Endodermal cell (in vitro differentiated cells): ENCODE measurements at regions not wholly inside any gene's neighbourhood (a gene's known extent, or its start where the extent isn't known, plus 50 kb on each side); places are given as distances from the start of the nearest gene placed in this dataset.

ENCODE experiments used
- DNase-seq: peaks from one replicate; pipeline ENCODE4 v3.0.0-alpha.2; 2017
- H3K27ac ChIP-seq: 2 replicates; pipeline ENCODE4 v1.5.1; 2013; ENCODE audit warnings: mild to moderate bottlenecking, low read depth, low read length, moderate library complexity
- H3K27me3 ChIP-seq: 2 replicates; pipeline ENCODE4 v1.6.1; 2013; ENCODE audit warnings: mild to moderate bottlenecking, low read length, moderate library complexity; ENCODE audit not compliant: insufficient read depth, control insufficient read depth, poor library complexity, severe bottlenecking
- H3K36me3 ChIP-seq: 2 replicates; pipeline ENCODE4 v1.7.0; 2013; ENCODE audit warnings: mild to moderate bottlenecking, low read length, moderate library complexity; ENCODE audit not compliant: control insufficient read depth, insufficient read depth
- H3K4me1 ChIP-seq: one replicate; pipeline ENCODE4 v1.7.0; 2013; ENCODE audit warnings: low read length; ENCODE audit not compliant: control insufficient read depth, insufficient read depth
- H3K4me3 ChIP-seq: 2 replicates; pipeline ENCODE4 v1.5.1; 2013; ENCODE audit warnings: mild to moderate bottlenecking, low read length, moderate library complexity
- H3K9ac ChIP-seq: 2 replicates; pipeline ENCODE4 v1.6.1; 2013; ENCODE audit warnings: mild to moderate bottlenecking, low read length, moderate library complexity; ENCODE audit not compliant: poor library complexity, severe bottlenecking; ENCODE audit errors: extremely low read depth
- H3K9me3 ChIP-seq: 2 replicates; pipeline ENCODE4 v1.6.1; 2013; ENCODE audit warnings: mild to moderate bottlenecking, low read length, moderate library complexity; ENCODE audit not compliant: control insufficient read depth
- H3K27ac Mint-ChIP-seq: 2 replicates; pipeline ENCODE4 v1.8.0; 2020; ENCODE audit warnings: mixed read lengths
- H3K27me3 Mint-ChIP-seq: 2 replicates; pipeline ENCODE4 v1.8.0; 2021; ENCODE audit warnings: mild to moderate bottlenecking, mixed read lengths; ENCODE audit not compliant: insufficient read depth
- H3K36me3 Mint-ChIP-seq: 2 replicates; pipeline ENCODE4 v1.8.0; 2020; ENCODE audit warnings: low read depth, mixed read lengths
- H3K4me1 Mint-ChIP-seq: 2 replicates; pipeline ENCODE4 v1.8.0; 2020; ENCODE audit warnings: mixed read lengths
- H3K4me3 Mint-ChIP-seq: 2 replicates; pipeline ENCODE4 v1.8.0; 2020; ENCODE audit warnings: mild to moderate bottlenecking, moderate library complexity, mixed read lengths
- H3K9me3 Mint-ChIP-seq: 2 replicates; pipeline ENCODE4 v1.8.0; 2020; ENCODE audit warnings: mild to moderate bottlenecking, mixed read lengths
- CTCF ChIP-seq: fragments of 200-600 bp; sonication (generic); conservative IDR thresholded peaks from 2 replicates; pipeline ENCODE4 v1.5.0; 2021; ENCODE audit warnings: antibody characterized with exemption, mild to moderate bottlenecking
- WGBS, 2 experiments: methylation state at CpG; one replicate each; pipeline versions ENCODE4 v1.1.5 to v1.1.7; 2013; ENCODE audit warnings: missing lambda C conversion rate in 2 of 2, mixed read lengths in 1 of 2; ENCODE audit not compliant: insufficient coverage in 1 of 2, insufficient read length in 1 of 2; 5-methylcytosine and 5-hydroxymethylcytosine counted together

DNA sequence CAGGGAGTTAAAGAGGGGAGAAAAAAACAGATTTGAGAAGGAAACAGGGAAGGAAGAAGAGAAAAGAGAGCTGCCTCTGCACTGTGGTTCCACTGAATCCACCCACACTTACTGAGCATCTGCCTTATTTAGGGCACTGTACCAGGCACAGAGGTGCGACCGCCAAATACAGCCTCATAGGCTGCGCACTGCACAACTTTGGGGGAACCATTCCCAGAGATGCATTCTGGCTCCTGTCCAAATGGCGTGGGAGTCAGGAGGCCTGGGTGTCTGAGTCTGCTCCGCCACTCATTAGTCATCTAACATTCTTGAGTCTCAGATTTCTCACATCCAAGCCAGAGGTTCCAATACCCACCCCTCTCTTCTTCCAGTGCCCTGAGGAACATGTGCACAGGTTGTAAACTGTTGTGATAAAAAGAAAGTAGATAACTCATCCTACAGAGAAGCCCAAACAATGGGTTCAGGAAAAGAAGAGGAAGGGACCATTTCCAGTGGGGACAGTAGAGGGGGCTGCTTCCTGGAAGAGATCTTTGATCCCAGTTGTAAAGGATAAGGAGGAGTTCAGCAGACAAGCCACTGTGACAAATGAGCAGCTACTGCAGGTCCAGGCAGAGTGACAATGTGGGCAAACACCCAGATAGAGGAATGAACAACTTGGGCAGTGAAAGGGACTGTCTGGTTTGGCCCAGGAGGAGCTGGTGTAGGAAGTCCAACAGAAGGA lies 254.6 kb downstream of the UACA start:
- no peak overlapping the region for H3K27ac Mint-ChIP-seq

DNA sequence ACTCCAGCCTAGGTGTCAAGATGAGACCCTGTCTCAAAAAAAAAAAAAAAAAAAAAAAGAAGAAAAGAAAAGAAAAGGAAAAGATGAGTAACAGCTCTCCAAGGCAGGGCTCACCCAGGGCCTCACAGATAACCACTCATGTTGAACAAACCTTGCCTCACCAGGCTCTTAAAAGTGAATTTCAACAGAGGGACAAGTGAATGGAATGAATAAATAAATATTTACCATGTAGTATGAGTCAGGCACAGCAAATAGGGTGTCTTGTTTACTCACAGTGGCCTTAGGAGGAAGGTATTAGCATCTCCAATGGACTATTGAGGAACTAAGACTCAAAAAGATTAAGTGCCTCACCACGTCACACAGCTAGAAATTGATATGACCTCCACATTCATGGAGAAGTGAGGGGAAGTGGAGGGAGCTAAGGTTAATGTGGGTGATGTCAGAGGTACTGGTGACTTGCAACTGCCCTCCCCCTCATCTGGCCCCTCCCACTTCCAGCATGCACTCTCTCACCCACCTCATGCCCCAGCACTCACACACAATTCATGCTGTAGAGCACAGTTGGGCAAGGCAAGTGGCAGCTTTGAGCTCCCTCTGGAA lies 255.5 kb downstream of the UACA start:
- no peak for DNase-seq
- no peak overlapping the region for H3K27ac ChIP-seq
- Mint-ChIP-seq H3K9me3 (peaks cover 35% of the 10 kb centered on the region), H3K4me3 (no peak overlapping the region), H3K27ac (no peak overlapping the region), H3K4me1 (peaks cover 42% of the 10 kb centered on the region), H3K36me3 (no peaks in the 10 kb centered on the region), H3K27me3 (peaks cover 7% of the 10 kb centered on the region)
- peaks cover 11% of the 10 kb centered on the region for H3K4me1 ChIP-seq
- no peaks in the 10 kb centered on the region for H3K36me3 ChIP-seq
- no peak overlapping the region for H3K4me3 ChIP-seq
- H3K27me3 ChIP-seq: no peaks in the 10 kb centered on the region
- H3K9ac ChIP-seq: no peak overlapping the region
- TF ChIP-seq CTCF: no peak
- WGBS, 2 experiments: 83 to 100% methylated on average over 1 of the region's 1 CpG
- peaks cover 36% of the 10 kb centered on the region for H3K9me3 ChIP-seq

More for the DNA sequence above, 254.6 kb downstream of the UACA start:
- Mint-ChIP-seq H3K9me3 (peaks cover 35% of the 10 kb centered on the region), H3K27me3 (peaks cover 3% of the 10 kb centered on the region), H3K4me1 (peaks cover 35% of the 10 kb centered on the region), H3K4me3 (no peak overlapping the region), H3K36me3 (no peaks in the 10 kb centered on the region)
- H3K27me3 ChIP-seq: no peaks in the 10 kb centered on the region
- H3K27ac ChIP-seq: no peak overlapping the region
- H3K4me1 ChIP-seq: peaks cover 11% of the 10 kb centered on the region
- DNase-seq: no peak
- H3K36me3 ChIP-seq: no peaks in the 10 kb centered on the region
- H3K9ac ChIP-seq: no peak overlapping the region
- WGBS, 2 experiments: 84 to 91% methylated on average over 3 to 5 of the region's 5 CpGs
- peaks cover 36% of the 10 kb centered on the region for H3K9me3 ChIP-seq
- peak; percentile 65 for TF ChIP-seq CTCF
- no peak overlapping the region for H3K4me3 ChIP-seq

DNA sequence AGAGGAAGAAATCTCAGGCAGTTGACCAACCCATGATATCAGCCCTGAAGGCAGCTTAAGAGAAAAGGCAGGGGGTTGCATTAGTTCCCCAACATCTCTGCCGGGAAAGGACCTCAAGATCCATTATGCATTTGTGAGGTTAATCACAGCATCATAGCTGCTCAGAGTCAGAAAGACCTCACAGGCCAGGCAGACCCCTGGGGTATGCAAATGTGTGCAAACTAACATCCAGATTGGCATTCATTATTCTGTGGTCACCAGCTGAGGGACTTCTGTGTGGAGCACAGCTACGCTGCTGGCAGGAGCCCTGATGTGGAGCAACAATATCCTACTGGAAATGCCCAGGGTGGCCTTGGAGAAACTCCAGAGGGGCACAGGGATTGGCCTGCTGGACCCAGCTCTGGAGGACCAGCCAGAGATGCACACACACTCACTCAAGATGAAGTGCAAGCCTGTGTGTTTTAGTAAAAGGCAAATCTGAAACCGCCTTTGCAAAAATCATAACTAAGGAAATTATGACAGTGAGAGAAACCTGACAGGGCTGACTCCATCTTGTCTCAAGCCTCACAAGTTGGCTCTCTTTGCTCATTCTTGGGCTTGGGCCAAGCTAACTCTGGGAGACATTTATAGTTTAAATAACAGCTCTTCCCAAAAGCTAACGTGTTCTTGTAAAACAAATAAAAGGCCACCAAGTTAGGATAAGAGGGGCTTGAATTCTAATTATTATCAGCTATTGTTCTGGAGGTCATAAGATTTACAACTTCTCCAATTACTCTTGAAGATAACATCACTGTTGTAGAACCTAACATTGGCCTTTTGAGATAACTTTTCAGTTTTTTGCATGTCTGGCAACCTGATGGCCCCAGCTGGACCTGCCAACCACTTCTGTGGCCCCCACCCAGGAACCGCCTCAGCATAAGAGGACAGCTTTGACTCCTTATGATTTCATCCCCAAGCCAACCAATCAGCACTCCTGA lies 257.1 kb downstream of the UACA start:
- no peak for TF ChIP-seq CTCF
- no peaks in the 10 kb centered on the region for H3K36me3 ChIP-seq
- Mint-ChIP-seq H3K36me3 (no peaks in the 10 kb centered on the region), H3K4me3 (no peak overlapping the region), H3K9me3 (peaks cover 24% of the 10 kb centered on the region), H3K27ac (peak overlapping the region; percentile 69), H3K4me1 (peaks cover 42% of the 10 kb centered on the region), H3K27me3 (peaks cover 13% of the 10 kb centered on the region)
- DNase-seq: peak; percentile 76
- WGBS, 2 experiments: 45 to 53% methylated on average over 3 to 5 of the region's 5 CpGs
- H3K9ac ChIP-seq: no peak overlapping the region
- H3K4me1 ChIP-seq: peaks cover 11% of the 10 kb centered on the region
- H3K4me3 ChIP-seq: no peak overlapping the region
- H3K27me3 ChIP-seq: no peaks in the 10 kb centered on the region
- peak overlapping the region; percentile 48 for H3K27ac ChIP-seq
- H3K9me3 ChIP-seq: peaks cover 26% of the 10 kb centered on the region
